Caki2 (cell line): ENCODE measurements at regions not wholly inside any gene's neighbourhood (a gene's known extent, or its start where the extent isn't known, plus 50 kb on each side); places are given as distances from the start of the nearest gene placed in this dataset.
"Not testable (repeated sequence)": the region's sequence is repeated elsewhere in the genome, so short reads cannot be mapped to it uniquely, and the experiment has no call there.

ENCODE experiments used
- DNase-seq: peaks from one replicate; pipeline ENCODE4 v3.0.0-alpha.2; 2015; ENCODE audit warnings: low read depth
- in situ Hi-C: cut with HindIII; loops from 2 replicates; pipeline ENCODE4 v1.10.0; 2016; ENCODE audit warnings: low sequenced_read_pairs, low pct_unique_long_range_greater_than_20kb, mixed read lengths

DNA sequence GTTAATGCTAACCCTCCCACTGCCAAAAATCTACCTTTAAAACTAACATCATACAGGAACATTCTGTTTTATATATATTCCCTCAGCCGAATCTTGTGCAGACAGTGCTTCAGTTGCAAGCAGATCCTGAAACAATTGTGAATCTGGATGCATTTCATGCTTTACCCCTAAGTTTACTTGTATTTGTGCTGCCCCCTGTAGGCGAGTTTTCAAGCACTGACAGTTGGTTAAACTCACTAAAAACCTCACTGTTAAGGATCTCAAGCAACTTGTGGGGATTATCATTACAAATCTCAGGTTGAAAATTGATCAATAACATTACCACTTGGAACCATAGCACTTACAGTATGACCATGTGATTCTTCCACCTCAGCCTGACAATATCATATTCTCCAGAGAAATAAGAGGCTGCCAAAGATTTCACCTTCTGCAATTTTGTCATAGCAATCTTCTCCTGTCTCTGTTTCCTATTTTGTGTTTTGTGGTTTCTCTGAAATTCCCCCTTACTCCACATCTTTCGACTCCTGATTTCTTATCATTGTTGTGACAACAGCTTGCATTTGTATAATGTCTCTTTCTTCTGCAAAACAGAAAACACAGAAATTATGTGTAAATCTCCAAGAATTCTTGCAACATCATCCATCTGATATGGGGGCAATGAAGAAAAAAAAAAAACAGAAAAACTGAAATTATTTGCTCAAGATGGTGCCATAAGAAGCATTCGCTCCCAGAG, 354.6 kb upstream of the SETBP1 start:
- in situ Hi-C loops = no loop called here
- no peak for DNase-seq

- in situ Hi-C loops = no loop called here
- DNase-seq = no peak
Observed at GRCh38 chr18:44331656-44332570, 348.8 kb upstream of the SETBP1 start.

GRCh38 chr18:44341759-44342158, 338.9 kb upstream of the SETBP1 start:
- no peak for DNase-seq
- in situ Hi-C loops = no loop called here

DNA sequence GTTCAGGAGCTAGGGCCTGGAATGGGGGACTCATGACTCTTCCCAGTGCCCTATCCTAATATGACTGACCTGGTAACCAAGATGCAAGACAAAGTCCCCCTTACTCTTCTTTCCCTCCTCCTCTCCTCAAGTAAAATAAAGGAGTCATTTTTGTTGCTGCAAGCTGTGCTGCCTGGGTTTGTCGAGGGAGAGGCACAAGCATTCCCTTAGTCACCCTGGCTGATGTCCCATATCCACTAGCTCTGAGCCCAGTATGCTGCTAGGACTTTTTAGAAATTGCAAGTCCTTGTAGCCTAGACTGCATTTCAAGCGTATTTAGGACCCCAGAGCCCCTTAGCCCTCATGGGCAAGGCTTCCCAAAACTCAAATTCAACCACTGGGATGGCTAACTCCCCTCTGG, 338.5 kb upstream of the SETBP1 start:
- no peak for DNase-seq
- in situ Hi-C loops = no loop called here

DNA sequence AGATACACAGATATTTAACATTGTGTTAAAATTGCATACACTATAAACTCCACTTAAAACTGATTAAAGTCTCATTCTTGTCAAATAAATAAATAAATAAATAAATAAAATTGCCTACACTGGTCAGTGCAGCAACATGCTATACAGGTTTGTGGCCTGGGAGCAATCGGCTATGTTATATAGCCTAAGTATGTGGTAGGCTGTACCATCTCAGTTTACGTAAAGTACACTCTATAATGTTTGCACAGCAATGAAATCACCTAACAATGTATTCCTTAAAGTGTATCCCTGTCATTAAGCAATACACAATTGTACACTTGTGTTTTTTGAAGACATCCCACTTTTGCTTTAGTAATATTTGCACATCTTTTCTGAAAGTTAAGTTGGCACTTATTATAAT, 337.7 kb upstream of the SETBP1 start:
- DNase-seq = no peak
- in situ Hi-C loops = no loop called here

- in situ Hi-C loops = no loop called here
- no peak for DNase-seq
Observed at GRCh38 chr18:44343570-44343969, 337.1 kb upstream of the SETBP1 start.

GRCh38 chr18:44356566-44357157, 324.0 kb upstream of the SETBP1 start:
- in situ Hi-C loops = no loop called here
- DNase-seq = no peak

DNA sequence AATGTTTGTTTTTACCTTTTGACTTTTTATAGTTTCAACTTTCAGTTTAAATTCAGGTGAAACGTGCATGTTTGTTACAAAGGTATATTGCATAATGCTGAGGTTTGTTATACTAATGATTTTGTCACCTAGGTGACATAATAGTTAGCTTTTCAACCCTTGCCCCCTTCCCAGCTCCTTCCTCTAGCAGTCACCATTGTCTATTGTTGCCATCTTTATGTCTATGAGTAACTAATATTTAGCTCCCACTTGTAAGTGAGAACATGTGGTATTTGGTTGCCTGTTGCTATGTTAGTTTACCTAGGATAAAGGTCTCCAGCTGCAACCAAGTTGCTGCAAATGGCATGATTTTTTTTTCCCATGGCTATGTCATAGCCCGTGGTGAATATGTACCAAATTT, 322.3 kb upstream of the SETBP1 start:
- DNase-seq = no peak
- in situ Hi-C loops = no loop called here

- in situ Hi-C loops = not testable (repeated sequence)
Observed at GRCh38 chr18:44359741-44360140, 320.9 kb upstream of the SETBP1 start.

DNA sequence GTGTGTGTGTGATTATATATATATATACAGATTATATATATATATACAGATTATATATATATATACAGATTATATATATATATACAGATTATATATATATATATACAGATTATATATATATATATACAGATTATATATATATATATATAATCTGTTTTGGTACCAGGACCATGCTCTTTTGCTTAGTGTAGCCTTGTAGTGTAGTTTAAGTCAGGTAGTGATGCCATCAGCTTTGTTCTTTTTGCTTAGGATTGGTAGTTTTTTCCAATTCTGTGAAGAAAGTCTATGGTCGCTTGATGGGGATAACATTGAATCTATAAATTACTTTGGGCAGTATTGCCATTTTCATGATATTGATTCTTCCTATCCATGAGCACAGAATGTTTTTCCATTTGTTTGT, 318.5 kb upstream of the SETBP1 start:
- in situ Hi-C loops = not testable (repeated sequence)

More at GRCh38 chr18:44359741-44360140, 320.9 kb upstream of the SETBP1 start:
- not testable (repeated sequence) for DNase-seq

GRCh38 chr18:44370861-44371260, 309.8 kb upstream of the SETBP1 start:
- no peak for DNase-seq
- in situ Hi-C loops = no loop called here

More for the DNA sequence above, 318.5 kb upstream of the SETBP1 start:
- DNase-seq = not testable (repeated sequence)

GRCh38 chr18:44374966-44375365, 305.7 kb upstream of the SETBP1 start:
- DNase-seq = no peak
- in situ Hi-C loops = no loop called here

DNA sequence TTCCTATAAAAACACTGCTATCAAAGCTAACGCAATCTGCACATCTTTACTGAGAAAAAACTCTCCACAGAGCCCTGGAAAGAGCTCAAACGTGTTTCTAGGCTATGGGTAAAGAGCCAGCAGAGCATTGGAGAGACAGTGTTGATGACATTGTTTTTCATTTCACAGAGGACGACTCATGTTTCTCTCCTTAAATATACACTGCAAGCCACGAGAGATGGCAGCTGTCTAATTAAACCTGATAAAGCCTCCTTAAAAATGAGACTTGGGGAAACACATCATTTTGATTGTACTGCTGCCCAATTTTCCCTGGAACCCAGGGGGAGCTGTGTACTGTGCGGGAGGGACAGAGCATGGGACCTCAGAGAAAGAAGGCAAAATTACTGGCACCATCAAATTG, 294.3 kb upstream of the SETBP1 start:
- in situ Hi-C loops = no loop called here
- DNase-seq = no peak

GRCh38 chr18:44388329-44388728, 292.4 kb upstream of the SETBP1 start:
- in situ Hi-C loops = no loop called here
- DNase-seq = no peak

GRCh38 chr18:44392933-44393332, 287.8 kb upstream of the SETBP1 start:
- in situ Hi-C loops = no loop called here

DNA sequence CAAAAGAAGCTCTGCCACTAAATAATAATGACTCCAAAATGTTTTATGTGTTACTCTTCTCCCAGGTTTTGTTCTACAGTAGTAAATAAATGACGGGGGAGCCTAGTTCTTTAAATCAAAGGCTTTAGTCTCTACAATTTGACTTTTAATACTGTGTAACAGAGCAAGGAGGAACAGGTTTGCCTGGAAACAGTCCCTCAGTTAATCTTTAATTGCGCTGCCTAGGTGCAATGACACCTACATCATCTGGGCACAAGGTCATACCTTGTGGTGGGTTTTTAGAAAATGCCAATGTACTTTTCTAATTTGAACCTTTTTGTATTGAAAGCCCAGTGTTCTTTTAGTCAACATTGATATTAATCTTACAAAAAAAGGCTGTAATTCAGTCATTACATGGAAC, 287.3 kb upstream of the SETBP1 start:
- DNase-seq = no peak
- in situ Hi-C loops = no loop called here

More at GRCh38 chr18:44392933-44393332, 287.8 kb upstream of the SETBP1 start:
- no peak for DNase-seq

GRCh38 chr18:44396550-44396949, 284.1 kb upstream of the SETBP1 start:
- in situ Hi-C loops = no loop called here
- no peak for DNase-seq

DNA sequence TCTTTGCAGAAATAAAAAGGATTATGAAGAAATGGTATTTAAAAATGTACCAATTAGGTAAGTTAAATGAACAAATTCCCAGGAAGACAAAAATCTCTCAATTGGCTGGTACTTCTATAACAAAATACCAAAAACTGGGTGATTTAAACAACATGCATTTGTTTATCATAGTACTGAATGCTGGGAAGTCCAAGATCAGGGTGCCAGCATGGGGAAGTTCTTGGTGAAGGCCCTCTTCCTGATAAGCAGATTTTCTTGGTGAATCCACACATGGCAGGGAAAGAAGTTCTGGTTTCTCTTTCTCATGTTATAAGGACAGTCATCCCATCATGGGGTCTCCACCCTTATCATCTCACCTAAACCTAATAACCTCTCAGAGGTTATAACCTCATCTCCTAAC, 271.6 kb upstream of the SETBP1 start:
- in situ Hi-C loops = no loop called here
- no peak for DNase-seq

GRCh38 chr18:44409515-44409914, 271.2 kb upstream of the SETBP1 start:
- no peak for DNase-seq
- in situ Hi-C loops = no loop called here
